ENCODE measurements at regions not wholly inside any gene's neighbourhood (a gene's known extent, or its start where the extent isn't known, plus 50 kb on each side); places are given as distances from the start of the nearest gene placed in this dataset.

DNA sequence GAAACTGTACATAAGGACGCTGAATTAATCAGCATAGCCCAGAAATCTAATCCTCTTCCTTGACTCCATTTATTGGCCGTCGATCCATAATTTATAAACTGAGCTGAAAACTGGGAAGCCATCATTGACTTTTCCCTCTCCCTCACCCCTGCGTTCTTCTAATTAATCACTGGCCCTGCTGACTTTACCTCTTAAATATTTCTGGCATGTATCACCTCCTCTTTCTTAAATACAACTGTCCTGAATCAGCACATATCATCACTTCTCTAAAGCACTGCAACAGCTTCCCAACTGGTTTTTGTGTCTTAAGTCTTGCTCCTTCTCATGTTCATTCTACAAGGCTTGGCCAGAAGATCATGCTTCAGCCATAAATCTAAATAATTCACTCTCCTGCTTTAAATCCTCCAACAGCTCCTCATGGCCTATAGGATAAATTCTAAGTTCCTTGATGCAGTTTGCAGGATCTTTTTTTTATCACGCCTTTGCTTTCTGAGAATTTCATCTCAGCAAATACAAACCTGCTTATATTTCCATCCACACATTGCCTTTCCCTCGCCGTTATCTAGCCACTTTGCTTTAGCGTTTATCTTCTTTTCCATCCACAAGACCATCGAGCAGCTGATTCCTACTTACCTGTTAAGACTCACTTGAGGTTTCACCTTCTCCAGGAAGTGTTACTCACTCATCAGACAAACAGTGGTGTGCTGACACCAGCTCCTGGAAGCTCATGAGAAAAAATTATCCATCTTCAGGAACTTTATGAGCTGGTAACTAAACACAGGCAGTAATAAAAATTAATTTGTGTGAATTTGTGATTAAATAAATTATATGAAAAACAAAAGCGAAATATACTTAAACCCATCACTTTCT, 295.6 kb upstream of the FLRT2 start:
- no peak for TF ChIP-seq POLR2A (IDR thresholded peaks at IDR 0.05; ENCODE audit: extremely low read depth, insufficient read length)
- TF ChIP-seq, protein P1, sequence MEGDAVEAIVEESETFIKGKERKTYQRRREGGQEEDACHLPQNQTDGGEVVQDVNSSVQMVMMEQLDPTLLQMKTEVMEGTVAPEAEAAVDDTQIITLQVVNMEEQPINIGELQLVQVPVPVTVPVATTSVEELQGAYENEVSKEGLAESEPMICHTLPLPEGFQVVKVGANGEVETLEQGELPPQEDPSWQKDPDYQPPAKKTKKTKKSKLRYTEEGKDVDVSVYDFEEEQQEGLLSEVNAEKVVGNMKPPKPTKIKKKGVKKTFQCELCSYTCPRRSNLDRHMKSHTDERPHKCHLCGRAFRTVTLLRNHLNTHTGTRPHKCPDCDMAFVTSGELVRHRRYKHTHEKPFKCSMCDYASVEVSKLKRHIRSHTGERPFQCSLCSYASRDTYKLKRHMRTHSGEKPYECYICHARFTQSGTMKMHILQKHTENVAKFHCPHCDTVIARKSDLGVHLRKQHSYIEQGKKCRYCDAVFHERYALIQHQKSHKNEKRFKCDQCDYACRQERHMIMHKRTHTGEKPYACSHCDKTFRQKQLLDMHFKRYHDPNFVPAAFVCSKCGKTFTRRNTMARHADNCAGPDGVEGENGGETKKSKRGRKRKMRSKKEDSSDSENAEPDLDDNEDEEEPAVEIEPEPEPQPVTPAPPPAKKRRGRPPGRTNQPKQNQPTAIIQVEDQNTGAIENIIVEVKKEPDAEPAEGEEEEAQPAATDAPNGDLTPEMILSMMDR (IDR thresholded peaks at IDR 0.05; ENCODE audit: low read depth, low read length), result no peak

All from NB4 (cell line).